Activated CD4-positive, alpha-beta T cell treated with anti-CD3 and anti-CD28 coated beads for 4 hours (primary cell): ENCODE measurements at regions not wholly inside any gene's neighbourhood (a gene's known extent, or its start where the extent isn't known, plus 50 kb on each side); places are given as distances from the start of the nearest gene placed in this dataset.
"Not testable (repeated sequence)": the region's sequence is repeated elsewhere in the genome, so short reads cannot be mapped to it uniquely, and the experiment has no call there.

ENCODE experiments used
- DNase-seq, 2 donors: peaks; one replicate each; pipeline ENCODE4 v3.0.0-alpha.2; 2020

GRCh38 chr7:108818742-108819141 is 249.1 kb downstream of the DNAJB9 start:
- DNase-seq = no peak

GRCh38 chr7:108824840-108825580 is 255.3 kb downstream of the DNAJB9 start:
- no peak for DNase-seq

- DNase-seq = no peak
Measured at GRCh38 chr7:108825581-108825909, 255.9 kb downstream of the DNAJB9 start.

- no peak for DNase-seq
Measured at GRCh38 chr7:108836256-108836655, 266.6 kb downstream of the DNAJB9 start.

DNA sequence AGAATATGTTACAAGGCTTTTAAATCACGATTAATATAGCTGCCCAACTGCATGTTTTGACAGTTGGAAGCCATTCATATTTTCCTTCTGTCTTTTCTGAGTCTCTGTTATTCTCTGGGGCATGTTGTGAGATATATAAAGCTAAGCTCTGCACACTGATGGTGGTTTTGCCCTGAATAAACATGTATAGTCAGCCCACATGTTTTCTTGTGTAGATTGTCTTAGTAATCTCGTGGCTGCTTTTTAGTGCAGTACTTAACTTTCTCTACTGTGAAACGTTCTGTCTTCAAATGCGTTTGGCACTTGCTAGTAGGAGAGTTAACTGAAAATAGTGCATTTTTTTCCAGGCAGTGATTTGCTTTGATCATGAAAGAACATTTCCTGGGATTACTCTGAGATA is 268.5 kb downstream of the DNAJB9 start:
- no peak for DNase-seq

DNA sequence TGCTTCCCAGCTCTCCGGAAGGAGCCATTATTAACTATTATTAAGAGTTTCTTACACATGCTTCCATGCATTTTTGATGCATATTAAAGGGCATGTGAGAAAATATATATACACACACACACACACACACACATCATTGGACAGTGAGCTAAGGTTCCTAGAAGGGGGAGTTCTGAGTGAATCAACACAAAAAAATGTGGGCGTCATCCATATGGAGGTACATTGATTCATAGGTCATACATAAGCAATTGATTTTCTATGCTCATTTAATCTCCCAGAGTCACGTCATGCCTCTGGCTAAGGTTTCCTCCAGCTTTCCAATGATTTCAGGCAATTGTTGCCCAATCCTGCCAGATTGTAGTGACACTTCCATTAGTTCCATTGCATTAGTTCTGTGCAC is 269.4 kb downstream of the DNAJB9 start:
- no peak for DNase-seq

- DNase-seq = no peak
Measured at GRCh38 chr7:108845951-108846350, 276.3 kb downstream of the DNAJB9 start.

- no peak for DNase-seq
Measured at GRCh38 chr7:108846471-108846870, 276.8 kb downstream of the DNAJB9 start.

DNA sequence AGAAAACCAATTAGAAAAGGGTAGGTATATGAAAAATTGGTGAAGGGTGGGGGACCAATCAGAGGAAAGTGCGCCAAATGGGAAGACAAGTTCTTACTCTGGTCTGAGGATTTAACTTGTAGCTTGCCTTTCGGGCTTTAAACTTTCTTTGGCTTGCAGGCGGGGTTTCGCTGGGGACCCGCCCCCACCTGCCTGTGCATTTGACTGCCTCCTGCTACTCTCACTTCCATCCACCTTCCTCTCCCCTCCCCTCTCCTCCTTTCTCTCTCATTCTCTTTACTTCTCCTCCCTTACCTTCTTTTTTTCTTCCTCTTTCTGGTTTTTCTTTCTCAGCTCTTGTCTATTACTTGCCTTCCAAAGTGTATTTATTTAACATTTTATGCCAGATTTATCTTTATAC is 278.8 kb downstream of the DNAJB9 start:
- DNase-seq = no peak

- no peak for DNase-seq
Measured at GRCh38 chr7:108860615-108861014, 290.9 kb downstream of the DNAJB9 start.

DNA sequence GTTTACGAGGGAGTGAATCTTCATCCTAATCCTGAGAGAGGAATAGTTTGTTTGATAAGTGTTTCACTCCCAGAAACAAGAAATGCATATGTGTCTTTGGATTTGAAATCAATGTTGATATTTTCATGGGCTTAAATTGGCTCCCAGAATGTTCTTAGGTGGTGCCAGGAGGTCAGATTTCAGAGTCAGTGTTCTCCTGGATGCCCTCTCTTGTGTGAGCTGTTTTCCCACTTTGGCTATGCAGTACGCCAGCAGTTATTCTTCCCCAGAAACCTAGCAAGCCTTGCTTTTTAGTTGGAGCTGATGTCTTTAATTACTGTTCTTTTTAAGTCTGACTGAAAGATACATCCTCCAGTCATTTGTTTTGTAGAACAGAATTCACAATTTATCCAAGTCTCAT is 291.4 kb downstream of the DNAJB9 start:
- no peak for DNase-seq

GRCh38 chr7:108863227-108863848 is 293.7 kb downstream of the DNAJB9 start:
- DNase-seq = no peak

GRCh38 chr7:108869070-108869469 is 299.4 kb downstream of the DNAJB9 start:
- no peak for DNase-seq

- no peak for DNase-seq
Measured at GRCh38 chr7:108875139-108875538, 305.5 kb downstream of the DNAJB9 start.

DNA sequence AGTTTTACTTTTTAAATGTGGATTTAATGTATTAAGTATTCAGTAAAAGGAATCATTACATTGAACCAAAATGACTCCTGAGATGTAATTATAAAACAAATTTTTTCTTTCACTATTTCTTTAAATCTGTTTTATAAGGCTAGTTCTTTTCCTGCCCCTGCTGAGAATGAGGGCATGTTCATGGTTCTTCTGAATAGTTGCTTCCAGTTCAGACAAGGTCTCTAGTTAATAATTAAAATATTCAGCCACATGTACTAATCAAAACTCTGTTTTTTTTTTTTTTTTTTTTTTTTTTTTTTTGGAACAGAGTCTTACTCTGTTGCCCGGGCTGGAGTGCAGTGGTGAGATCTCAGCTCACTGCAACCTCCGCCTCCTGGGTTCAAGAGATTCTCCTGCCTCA is 321.2 kb downstream of the DNAJB9 start:
- no peak for DNase-seq

- no peak for DNase-seq
Measured at GRCh38 chr7:108908456-108908855, 338.8 kb downstream of the DNAJB9 start.

GRCh38 chr7:108911016-108911415 is 341.3 kb downstream of the DNAJB9 start:
- no peak for DNase-seq

- DNase-seq = no peak
Measured at GRCh38 chr7:108920490-108920889, 350.8 kb downstream of the DNAJB9 start.

GRCh38 chr7:108943048-108943447 is 373.4 kb downstream of the DNAJB9 start:
- DNase-seq = not testable (repeated sequence)

GRCh38 chr7:108947526-108947925 is 377.9 kb downstream of the DNAJB9 start:
- no peak for DNase-seq

- DNase-seq = no peak
Measured at GRCh38 chr7:108972004-108972403, 402.3 kb downstream of the DNAJB9 start.

- no peak for DNase-seq
Measured at GRCh38 chr7:108973075-108973474, 403.4 kb downstream of the DNAJB9 start.

- no peak for DNase-seq
Measured at GRCh38 chr7:108974641-108975040, 405.0 kb downstream of the DNAJB9 start.

- DNase-seq = no peak
Measured at GRCh38 chr7:108985037-108985436, 415.4 kb downstream of the DNAJB9 start.

DNA sequence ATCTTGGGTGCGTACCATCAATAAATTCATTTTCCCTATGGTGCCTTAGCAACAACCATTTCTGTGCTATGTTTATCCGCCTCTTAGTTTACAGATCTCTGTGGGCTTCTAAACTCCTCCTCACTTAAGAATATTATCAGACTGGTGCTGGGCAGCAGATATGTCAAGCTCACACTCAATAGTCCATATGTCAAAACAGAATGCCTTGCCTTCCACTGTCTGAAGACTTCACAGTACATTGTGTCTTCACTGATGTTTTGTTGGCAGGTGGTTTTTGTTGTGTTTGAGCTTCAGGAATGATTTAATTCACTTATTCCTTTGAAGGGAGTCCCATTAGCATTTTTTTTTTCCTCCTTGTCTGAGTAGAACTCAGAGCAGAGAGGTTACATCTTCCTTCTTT is 419.6 kb downstream of the DNAJB9 start:
- DNase-seq = no peak
